Suprapubic skin (tissue), 3 donors: ENCODE measurements at regions not wholly inside any gene's neighbourhood (a gene's known extent, or its start where the extent isn't known, plus 50 kb on each side); places are given as distances from the start of the nearest gene placed in this dataset.

ENCODE experiments used
- CTCF ChIP-seq, 2 donors: fragments of 200-600 bp in 1 of 2; fragments of 450-650 bp in 1 of 2; sonication (generic) in 1 of 2; IDR thresholded peaks; one replicate each; pipeline ENCODE4 v1.5.1; 2016 to 2019; ENCODE audit warnings: antibody characterized with exemption in 2 of 2, mild to moderate bottlenecking in 1 of 2, moderate library complexity in 1 of 2
- POLR2AphosphoS5 ChIP-seq, 3 donors: sonication (generic); formaldehyde crosslinking; IDR thresholded peaks; one replicate each; pipeline ENCODE4 v1.6.1; 2017; ENCODE audit warnings: antibody characterized with exemption in 3 of 3

GRCh38 chr3:118505784-118506183 is 528.9 kb downstream of the IGSF11 start:
- TF ChIP-seq CTCF (IDR thresholded peaks at IDR 0.05): no peak
- no peak for TF ChIP-seq POLR2AphosphoS5 (IDR thresholded peaks at IDR 0.05)
